CD14-positive monocyte (primary cell): ENCODE measurements at regions not wholly inside any gene's neighbourhood (a gene's known extent, or its start where the extent isn't known, plus 50 kb on each side); places are given as distances from the start of the nearest gene placed in this dataset.

Source experiments
- DNase-seq, 3 donors: peaks; one replicate each; pipeline ENCODE4 v3.0.0-alpha.2; 2011 to 2022
- H2AFZ ChIP-seq: 2 replicates; pipeline ENCODE4 v1.6.0; 2012; ENCODE audit warnings: mild to moderate bottlenecking, low read depth, low read length, inconsistent platforms; ENCODE audit not compliant: insufficient read depth, poor library complexity, severe bottlenecking
- H3K27ac ChIP-seq, 2 donors: 1 replicate in 1 of 2; 2 replicates in 1 of 2; pipeline ENCODE4 v1.5.1; 2012 to 2013; ENCODE audit warnings: low read length in 2 of 2, control low read depth in 1 of 2, inconsistent platforms in 1 of 2, low read depth in 1 of 2, mild to moderate bottlenecking in 1 of 2
- H3K27me3 ChIP-seq, 2 donors: one replicate each; pipeline versions ENCODE4 v1.6.0 to v1.6.1; 2011 to 2013; ENCODE audit warnings: low read length in 2 of 2; ENCODE audit not compliant: control insufficient read depth in 2 of 2, insufficient read depth in 2 of 2
- H3K36me3 ChIP-seq, 2 donors: replicated peaks in 1 of 2; 1 replicate in 1 of 2; 2 replicates in 1 of 2; pipeline versions ENCODE4 v1.5.1 to v1.6.1; 2012 to 2013; ENCODE audit warnings: low read length in 2 of 2, control low read depth in 1 of 2, inconsistent platforms in 1 of 2, mild to moderate bottlenecking in 1 of 2; ENCODE audit not compliant: insufficient read depth in 2 of 2, control insufficient read depth in 1 of 2
- H3K4me1 ChIP-seq, 2 donors: 1 replicate in 1 of 2; 2 replicates in 1 of 2; pipeline versions ENCODE4 v1.5.1 to v1.6.1; 2012 to 2013; ENCODE audit warnings: low read length in 2 of 2, control low read depth in 1 of 2, inconsistent platforms in 1 of 2, mild to moderate bottlenecking in 1 of 2, moderate library complexity in 1 of 2; ENCODE audit not compliant: insufficient read depth in 2 of 2, control insufficient read depth in 1 of 2
- H3K4me2 ChIP-seq: replicated peaks from 2 replicates; pipeline ENCODE3; 2012; ENCODE audit warnings: low read length, moderate library complexity, mild to moderate bottlenecking; ENCODE audit not compliant: poor library complexity, severe bottlenecking; ENCODE audit errors: extremely low read depth
- H3K4me3 ChIP-seq, 3 experiments: fragments of 200-600 bp in 1 of 3; sonication (generic) in 1 of 3; replicated peaks in 1 of 3; 1 replicate in 2 of 3; 2 replicates in 1 of 3; pipeline ENCODE4 v1.5.1; 2011 to 2013; ENCODE audit warnings: low read length in 3 of 3, mild to moderate bottlenecking in 3 of 3, control low read depth in 2 of 3, low read depth in 2 of 3, inconsistent platforms in 1 of 3, moderate library complexity in 1 of 3
- H3K79me2 ChIP-seq: 2 replicates; pipeline ENCODE4 v1.6.0; 2012; ENCODE audit warnings: mild to moderate bottlenecking, control low read depth, inconsistent platforms, low read length, moderate library complexity; ENCODE audit not compliant: insufficient read depth
- H3K9ac ChIP-seq: 2 replicates; pipeline ENCODE4 v1.6.0; 2017; ENCODE audit warnings: low read length, mild to moderate bottlenecking; ENCODE audit not compliant: insufficient read depth, poor library complexity, severe bottlenecking
- H3K9me3 ChIP-seq, 2 donors: replicated peaks in 1 of 2; 1 replicate in 1 of 2; 2 replicates in 1 of 2; pipeline versions ENCODE4 v1.5.1 to v1.6.1; 2012 to 2013; ENCODE audit warnings: low read length in 2 of 2, control low read depth in 1 of 2; ENCODE audit not compliant: control insufficient read depth in 1 of 2, insufficient read depth in 1 of 2
- H4K20me1 ChIP-seq: 2 replicates; pipeline ENCODE4 v1.6.0; 2012; ENCODE audit warnings: mild to moderate bottlenecking, low read length, control low read depth, moderate library complexity; ENCODE audit not compliant: insufficient read depth
- H3K27ac Mint-ChIP-seq, 7 donors: one replicate each; pipeline ENCODE4 v1.8.0; 2020; ENCODE audit warnings: mild to moderate bottlenecking in 7 of 7, mixed read lengths in 7 of 7, moderate library complexity in 6 of 7, inconsistent platforms in 2 of 7
- H3K27me3 Mint-ChIP-seq, 3 donors: one replicate each; pipeline ENCODE4 v1.8.0; 2021 to 2022; ENCODE audit warnings: low read depth in 3 of 3, mild to moderate bottlenecking in 3 of 3, mixed read lengths in 3 of 3, moderate library complexity in 3 of 3, inconsistent platforms in 1 of 3
- H3K36me3 Mint-ChIP-seq, 2 donors: one replicate each; pipeline ENCODE4 v1.8.0; 2020; ENCODE audit warnings: mixed read lengths in 2 of 2, inconsistent platforms in 1 of 2, mild to moderate bottlenecking in 1 of 2
- H3K4me1 Mint-ChIP-seq: one replicate; pipeline ENCODE4 v1.8.0; 2020; ENCODE audit warnings: mild to moderate bottlenecking, mixed read lengths
- H3K4me3 Mint-ChIP-seq, 2 donors: one replicate each; pipeline ENCODE4 v1.8.0; 2020; ENCODE audit warnings: mild to moderate bottlenecking in 2 of 2, mixed read lengths in 2 of 2, moderate library complexity in 1 of 2
- H3K9me3 Mint-ChIP-seq, 7 donors: one replicate each; pipeline ENCODE4 v1.8.0; 2020 to 2022; ENCODE audit warnings: mixed read lengths in 7 of 7, mild to moderate bottlenecking in 6 of 7, moderate library complexity in 6 of 7, inconsistent platforms in 2 of 7
- CTCF ChIP-seq: fragments of 200-600 bp; IDR thresholded peaks from one replicate; pipeline ENCODE4 v1.8.0; 2022; ENCODE audit warnings: antibody characterized with exemption, mild to moderate bottlenecking
- WGBS: methylation state at CpG from one replicate; pipeline ENCODE4 v1.1.5; 2013; ENCODE audit warnings: missing lambda C conversion rate; ENCODE audit not compliant: insufficient coverage; 5-methylcytosine and 5-hydroxymethylcytosine counted together
- intact Hi-C, 2 donors: fragments of 100-400 bp; cut with micrococcal nuclease; formaldehyde crosslinking; loops; one replicate each; pipeline versions ENCODE4 v1.15.0 to v1.15.1; 2023

GRCh38 chr6:95725344-95725743, 148.0 kb downstream of the MANEA start:
- Mint-ChIP-seq H3K4me3 (no peak overlapping the region), H3K27me3 (peaks cover 0 to 2% (median 0%) of the 10 kb centered on the region in 3 donors), H3K4me1 (no peaks in the 10 kb centered on the region), H3K36me3 (no peaks in the 10 kb centered on the region), H3K27ac (no peak overlapping the region), H3K9me3 (peaks cover 0 to 6% (median 0%) of the 10 kb centered on the region in 7 donors)
- no peak for TF ChIP-seq CTCF
- Histone ChIP-seq H3K4me3 (no peak overlapping the region), H3K79me2 (no peaks in the 10 kb centered on the region), H2AFZ (no peak overlapping the region), H3K27me3 (no peaks in the 10 kb centered on the region), H3K36me3 (no peaks in the 10 kb centered on the region), H3K4me1 (no peaks in the 10 kb centered on the region), H3K4me2 (no peak overlapping the region), H3K9ac (no peak overlapping the region), H4K20me1 (no peaks in the 10 kb centered on the region), H3K9me3 (peaks cover 0 to 4% of the 10 kb centered on the region in 2 donors), H3K27ac (no peak overlapping the region)
- intact Hi-C loops = no loop called here
- DNase-seq = no peak
- no CpG with 5 or more reads among the region's 2 CpGs for WGBS

DNA sequence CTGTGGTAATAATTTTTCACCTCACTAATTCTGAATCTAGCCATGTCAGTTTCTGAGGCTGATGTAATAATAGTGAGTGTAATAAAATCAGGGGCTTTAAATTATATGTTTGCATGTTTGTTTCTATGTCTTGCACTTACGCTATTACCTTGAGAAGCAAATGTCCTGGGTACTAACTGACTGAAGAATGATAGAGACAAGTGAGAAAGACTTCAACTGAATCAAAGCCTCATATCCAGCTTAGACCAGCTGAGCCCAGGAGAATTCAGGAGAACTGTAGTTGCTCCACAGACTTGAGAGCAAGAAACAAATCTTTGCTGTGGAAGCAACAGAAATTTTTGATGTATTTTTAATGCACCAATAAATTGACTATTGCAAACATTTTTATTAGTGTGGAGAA, 162.8 kb downstream of the MANEA start:
- peaks cover 0 to 2% (median 0%) of the 10 kb centered on the region in 7 donors for H3K9me3 Mint-ChIP-seq
- H2AFZ ChIP-seq = no peak overlapping the region
- H3K4me1 Mint-ChIP-seq = no peaks in the 10 kb centered on the region
- no peak for TF ChIP-seq CTCF
- H4K20me1 ChIP-seq = no peaks in the 10 kb centered on the region
- no CpG with 5 or more reads among the region's 1 CpG for WGBS
- intact Hi-C loops = no loop called here
- H3K9ac ChIP-seq = no peak overlapping the region
- no peak overlapping the region for H3K27ac ChIP-seq
- DNase-seq = no peak
- no peaks in the 10 kb centered on the region for H3K27me3 Mint-ChIP-seq
- H3K27me3 ChIP-seq = no peaks in the 10 kb centered on the region
- H3K4me3 Mint-ChIP-seq = no peak overlapping the region
- no peak overlapping the region for H3K4me2 ChIP-seq
- no peak overlapping the region for H3K4me3 ChIP-seq
- H3K36me3 Mint-ChIP-seq = no peaks in the 10 kb centered on the region
- no peaks in the 10 kb centered on the region for H3K36me3 ChIP-seq
- no peaks in the 10 kb centered on the region for H3K79me2 ChIP-seq
- no peaks in the 10 kb centered on the region for H3K4me1 ChIP-seq
- H3K27ac Mint-ChIP-seq = no peak overlapping the region
- H3K9me3 ChIP-seq = no peaks in the 10 kb centered on the region
